Fibroblast of skin of abdomen (primary cell): ENCODE measurements at regions not wholly inside any gene's neighbourhood (a gene's known extent, or its start where the extent isn't known, plus 50 kb on each side); places are given as distances from the start of the nearest gene placed in this dataset.

Source experiments
- DNase-seq: peaks from one replicate; pipeline ENCODE4 v3.0.0-alpha.2; 2013

DNA sequence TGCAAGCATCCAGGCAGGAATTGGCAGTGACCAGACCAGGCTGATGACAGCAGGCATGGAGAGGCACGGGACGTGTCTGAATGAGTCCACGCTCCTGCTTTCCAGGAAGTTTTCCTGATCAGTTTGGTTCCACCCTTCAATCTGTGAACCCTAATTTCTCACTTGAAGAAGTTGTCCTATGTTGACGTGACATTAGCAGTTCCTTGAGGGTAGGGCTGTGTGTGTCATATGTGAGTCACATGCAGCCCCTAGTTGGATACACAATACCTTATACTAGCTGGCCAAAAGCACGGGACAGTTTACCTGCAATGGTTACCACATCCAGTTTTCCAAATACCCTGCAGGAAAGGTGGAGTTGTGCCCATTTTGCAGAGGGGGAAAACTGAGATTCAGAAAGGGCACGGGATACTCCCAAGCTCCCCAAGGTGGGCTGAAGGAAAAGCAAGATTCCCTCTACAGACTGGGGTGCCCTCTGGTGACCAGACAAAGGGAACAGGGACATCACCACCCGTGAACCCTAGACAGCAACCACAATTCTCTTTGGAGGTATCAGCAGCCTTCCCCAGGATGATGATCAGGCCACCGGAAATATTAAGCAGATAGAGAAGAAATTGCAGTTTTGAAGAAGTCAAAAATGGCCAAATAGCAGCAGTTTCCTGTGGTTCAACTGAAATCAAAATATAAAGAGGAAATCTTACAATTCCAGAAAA, 194.5 kb downstream of the PHETA1 start:
- DNase-seq, result no peak

DNA sequence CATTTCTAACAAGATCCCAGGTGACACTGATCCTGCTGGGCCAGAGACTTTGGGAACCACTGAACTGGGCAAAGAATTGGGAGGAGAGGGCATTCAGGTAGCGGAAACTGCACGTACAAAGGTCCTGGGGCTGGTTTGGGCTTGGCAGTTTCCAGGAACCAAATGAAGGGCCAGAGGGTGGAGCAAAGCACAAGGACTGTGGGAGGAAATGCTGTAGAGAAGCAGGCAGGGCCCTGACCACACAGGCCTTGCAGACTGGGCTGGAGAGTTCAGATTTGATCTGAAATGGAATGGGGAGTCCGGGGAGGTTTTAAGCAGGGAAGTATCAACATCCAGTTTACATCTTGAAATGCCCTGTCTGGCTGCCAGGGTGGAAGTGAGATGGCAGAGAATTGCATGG, 195.1 kb downstream of the PHETA1 start:
- DNase-seq, result no peak

GRCh38 chr12:111173391-111173790, 195.5 kb downstream of the PHETA1 start:
- DNase-seq, result no peak

DNA sequence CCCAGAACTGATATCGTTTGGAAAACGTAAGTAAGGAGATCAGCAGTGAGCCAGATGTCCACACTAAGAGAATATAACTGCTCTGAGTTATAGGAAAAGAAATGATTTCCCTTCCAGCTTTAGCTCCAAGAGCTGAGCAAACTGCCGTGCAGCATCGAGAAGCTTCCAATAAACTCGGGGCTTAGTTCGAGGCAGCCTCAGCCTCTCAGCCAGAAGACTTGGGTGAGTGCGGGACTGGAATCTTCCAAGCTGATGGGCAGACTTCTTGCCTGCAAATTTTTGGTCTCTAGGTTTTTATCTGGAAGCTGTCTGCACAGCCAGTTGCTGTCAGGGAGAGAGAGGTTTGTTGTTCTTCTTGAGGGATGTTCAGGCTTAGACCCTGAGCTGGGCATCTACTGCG, 196.1 kb downstream of the PHETA1 start:
- DNase-seq, result no peak

DNA sequence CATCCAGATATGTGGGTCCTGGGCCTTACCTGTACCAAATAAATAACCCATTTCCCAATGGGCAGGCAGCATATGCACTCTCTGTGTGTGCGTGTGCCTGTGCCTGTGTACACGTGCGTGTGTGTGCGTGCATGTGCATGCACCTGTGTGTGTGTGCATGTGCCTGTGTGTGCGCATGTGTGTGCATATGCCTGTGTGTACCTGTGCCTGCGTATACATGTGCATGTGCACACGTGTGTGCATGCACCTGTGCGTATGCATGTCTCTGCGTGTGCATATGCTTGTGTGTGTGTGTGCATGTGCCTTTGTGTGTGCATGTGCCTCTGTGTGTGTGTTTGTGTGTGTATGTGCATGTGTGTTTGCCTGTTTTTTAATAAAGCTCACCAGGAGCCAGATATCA, 197.1 kb downstream of the PHETA1 start:
- DNase-seq, result no peak

DNA sequence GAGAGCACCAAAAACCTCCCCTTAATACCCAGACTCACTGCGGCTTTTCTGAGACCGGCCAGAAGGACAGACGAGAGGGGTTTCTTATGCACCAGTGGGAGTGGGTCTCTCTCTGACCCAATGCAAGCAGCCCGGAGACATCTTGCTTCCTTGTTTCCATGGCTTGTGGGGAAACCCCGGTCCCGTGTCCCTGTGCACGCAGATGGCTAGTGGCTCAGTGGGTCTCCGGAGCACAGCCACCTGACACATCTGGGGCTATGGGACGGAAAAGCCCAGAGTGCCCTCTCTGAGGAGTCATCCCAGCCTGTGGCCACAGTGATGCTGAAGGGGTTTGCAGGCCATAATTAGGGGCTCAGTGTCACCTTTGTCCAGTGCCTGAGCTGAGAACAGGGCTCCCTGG, 197.6 kb downstream of the PHETA1 start:
- no peak for DNase-seq

GRCh38 chr12:111170543-111170942, 198.4 kb downstream of the PHETA1 start:
- DNase-seq, result no peak

DNA sequence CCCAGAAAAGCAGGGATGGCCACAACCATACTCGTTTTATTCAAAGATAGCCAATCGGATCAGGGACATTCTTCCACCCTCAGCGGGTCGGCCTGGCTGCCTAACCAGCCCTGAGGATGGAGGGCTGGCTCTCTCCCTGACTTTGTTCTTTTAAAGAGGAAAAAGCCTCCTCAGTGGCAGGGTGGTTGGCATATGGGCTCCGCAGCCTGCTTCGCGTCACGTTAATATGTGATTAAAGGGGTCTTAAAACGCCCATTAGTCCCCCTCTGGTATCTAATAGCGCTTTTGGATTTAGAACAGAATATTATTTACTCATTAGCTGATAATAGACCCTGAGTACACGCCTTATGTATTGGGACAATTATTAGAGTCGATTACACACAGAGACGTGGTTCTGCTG, 199.4 kb downstream of the PHETA1 start:
- DNase-seq, result no peak

GRCh38 chr12:111169032-111169431, 199.9 kb downstream of the PHETA1 start:
- DNase-seq, result no peak

- no peak for DNase-seq
Measured at GRCh38 chr12:111168009-111168900, 200.6 kb downstream of the PHETA1 start.

GRCh38 chr12:111166779-111167540, 201.9 kb downstream of the PHETA1 start:
- DNase-seq, result no peak

DNA sequence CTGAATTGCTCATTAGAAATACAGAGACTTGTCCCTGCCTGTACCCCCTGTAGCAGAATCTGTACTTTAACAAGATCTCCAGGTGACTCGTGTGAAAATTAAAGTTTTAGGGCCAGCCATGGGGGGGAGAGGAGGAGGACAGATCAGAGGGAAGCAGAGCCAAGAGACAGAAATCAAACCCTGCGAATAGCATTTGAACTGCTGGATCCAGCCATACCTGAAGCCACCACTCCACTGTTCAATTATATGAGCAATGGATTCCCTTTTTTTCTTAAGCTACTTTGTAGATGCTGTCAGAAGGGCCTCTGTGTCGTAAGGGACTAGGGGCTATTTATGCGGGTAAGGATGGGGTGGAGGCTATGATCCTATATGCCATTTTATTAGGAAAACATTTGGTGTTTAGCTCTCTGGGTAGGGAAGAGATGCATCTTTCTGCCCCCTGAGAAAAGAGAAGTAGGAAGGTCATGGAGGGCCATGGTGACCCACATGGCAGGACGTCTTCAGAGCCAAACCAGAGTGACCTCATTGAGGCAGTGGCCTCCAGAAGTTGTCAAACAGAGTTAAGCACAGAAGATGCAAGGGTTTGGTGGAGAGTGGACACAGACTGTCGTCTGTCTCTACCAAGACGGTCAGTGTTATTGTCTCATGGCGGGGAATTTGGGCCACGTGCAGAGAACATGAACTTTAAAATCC, 203.9 kb downstream of the PHETA1 start:
- DNase-seq, result no peak

GRCh38 chr12:111163422-111163821, 205.5 kb downstream of the PHETA1 start:
- no peak for DNase-seq

DNA sequence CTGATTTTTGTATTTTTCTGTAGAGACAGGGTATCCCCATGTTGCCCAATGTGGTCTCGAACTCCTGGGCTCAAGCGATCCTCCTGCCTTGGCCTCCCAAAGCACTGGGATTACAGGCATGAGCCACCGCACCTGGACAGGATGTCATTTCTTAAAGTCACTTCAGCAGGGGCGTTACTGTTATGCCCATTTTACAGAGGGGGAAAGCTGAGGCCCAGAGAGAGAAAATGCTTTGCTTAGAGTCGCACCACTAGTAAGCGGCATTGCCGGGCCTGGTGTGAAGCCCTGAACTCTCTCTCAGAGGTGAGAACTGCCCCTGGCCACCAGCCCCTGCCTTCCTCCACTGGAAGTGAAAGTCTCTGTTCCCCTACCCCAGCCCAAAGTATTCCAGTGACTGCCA, 207.0 kb downstream of the PHETA1 start:
- DNase-seq, result no peak

DNA sequence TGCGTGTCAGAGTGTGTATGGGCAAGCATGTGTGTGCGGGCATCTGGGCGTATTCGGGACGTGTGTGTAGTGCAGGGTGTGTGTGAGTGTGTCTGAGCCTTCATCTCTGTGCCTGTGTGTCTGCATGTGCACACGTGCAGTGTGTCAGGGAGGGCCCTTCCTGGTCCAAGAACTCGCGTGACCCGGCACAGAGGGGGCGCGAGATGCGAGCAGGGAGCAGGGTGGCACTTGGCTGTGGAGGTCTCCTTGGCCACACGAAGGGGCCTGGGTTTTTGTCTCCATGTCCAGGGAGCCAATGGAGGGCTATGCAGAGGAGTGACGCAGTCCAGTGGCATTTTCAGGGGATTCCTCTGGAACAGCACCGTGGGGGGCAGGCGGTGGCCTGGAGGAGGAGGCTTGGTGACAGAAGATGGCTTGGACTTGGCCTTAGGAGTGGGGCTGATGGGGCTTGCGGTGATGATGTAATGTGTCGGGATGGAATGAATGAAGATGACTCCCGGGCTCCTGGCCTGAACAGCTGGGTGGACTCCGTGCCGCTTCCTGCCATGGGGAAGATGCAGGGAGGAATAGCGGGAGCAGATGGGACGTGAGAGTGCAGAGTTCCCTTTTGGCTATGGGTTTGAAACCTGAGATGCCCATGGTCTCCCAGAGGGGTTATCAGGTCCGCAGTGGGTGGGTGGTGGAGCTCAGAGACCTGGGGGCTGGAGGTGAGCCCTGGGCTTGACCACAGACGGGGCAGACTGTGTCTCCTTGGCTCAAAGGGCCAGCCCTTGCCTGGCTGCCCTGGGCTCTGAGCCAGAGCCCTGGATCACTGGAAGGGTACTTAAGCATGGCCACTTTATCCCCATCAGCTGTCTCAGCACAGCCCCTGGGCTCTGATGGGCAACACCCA, 208.3 kb downstream of the PHETA1 start:
- no peak for DNase-seq

DNA sequence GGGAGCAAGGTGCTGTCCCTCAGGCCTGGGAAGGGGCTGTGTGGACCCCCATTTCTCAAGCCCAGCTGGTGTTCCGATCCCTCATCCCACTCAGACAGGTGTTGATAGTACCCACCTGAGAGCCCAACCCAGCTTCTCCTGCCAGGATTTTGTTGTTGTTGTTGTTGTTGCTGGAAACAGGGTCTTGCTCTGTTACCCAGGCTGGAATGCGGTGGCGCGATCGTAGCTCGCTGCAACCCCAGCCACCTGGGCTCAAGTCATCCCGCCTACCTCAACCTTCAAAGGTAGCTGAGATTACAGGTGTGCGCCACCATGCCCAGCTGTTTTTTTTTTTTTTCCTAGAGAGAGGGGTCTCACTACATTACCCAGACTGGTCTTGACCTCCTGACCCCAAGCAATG, 209.9 kb downstream of the PHETA1 start:
- DNase-seq, result no peak

GRCh38 chr12:111157486-111157885, 211.4 kb downstream of the PHETA1 start:
- DNase-seq, result no peak

DNA sequence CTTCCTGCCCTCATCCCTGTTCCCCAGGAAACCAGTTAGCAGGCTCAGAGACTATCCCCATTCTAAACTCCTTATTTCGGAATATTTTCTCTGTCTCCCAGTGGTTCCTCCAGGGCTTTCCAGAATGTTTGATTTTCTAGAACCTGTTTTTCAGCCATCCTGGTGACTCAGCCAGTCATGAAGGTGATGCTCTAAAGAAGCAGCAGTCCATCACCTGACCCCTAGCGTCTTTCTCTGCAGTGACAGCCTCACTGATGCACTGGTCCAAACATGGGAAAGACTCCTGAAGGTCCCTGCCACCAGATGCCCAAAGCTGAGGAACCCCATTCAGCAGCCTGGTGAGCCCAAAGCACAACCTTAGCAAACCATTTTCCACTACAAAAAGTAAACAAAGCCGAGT, 212.6 kb downstream of the PHETA1 start:
- no peak for DNase-seq

DNA sequence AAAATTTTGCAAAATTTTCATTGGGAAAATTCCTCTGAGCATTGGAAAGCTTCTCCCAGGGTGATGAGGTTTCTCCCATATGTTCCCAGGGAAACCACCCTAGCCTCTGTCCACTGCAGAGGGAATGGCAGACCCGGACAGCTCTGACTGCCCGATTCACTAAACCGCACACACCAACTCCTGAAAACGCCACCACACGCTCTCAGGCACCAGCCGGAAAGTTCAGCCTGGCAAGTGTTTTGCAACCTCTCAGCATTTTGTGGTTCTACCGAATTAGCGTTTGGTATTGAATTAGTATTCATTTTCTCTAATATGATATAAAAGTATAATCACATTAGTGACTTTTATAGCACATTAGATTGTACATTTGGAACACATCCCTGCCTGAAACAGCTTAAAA, 213.4 kb downstream of the PHETA1 start:
- no peak for DNase-seq

- no peak for DNase-seq
Measured at GRCh38 chr12:111155020-111155419, 213.9 kb downstream of the PHETA1 start.

DNA sequence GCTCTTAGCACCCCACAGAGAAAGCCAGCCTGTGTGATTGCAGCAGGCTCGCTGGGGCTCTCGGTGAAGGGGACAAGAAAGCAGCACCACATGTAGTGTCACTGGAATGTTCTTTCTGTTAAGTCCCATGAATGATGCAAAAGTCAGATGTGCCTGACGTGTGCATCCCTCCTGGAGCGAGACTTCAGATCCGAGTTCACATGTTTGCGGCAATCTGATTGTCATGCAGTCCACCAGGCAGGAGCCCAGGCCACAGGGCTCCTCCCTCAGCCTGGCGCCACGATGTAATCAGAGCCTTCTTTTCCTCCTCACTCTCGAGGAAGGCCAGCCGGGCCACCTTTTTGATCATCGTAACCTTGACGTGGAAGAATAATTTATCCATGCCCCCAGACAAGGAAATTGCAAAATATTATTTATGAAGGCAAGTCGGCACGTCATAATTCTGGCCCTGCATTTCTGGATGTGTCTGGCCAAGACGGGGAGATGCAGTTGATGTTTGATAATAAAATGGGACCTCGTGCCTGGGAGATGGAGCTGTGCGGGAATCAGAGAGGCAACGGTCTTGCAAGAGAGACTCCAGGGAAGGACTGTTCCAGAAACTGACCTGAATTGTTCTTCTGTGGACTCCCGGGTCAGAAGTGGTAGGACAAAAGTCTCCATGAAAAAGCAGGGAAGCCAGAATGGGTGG, 214.6 kb downstream of the PHETA1 start:
- DNase-seq, result no peak
